ENCODE measurements at regions not wholly inside any gene's neighbourhood (a gene's known extent, or its start where the extent isn't known, plus 50 kb on each side); places are given as distances from the start of the nearest gene placed in this dataset.
A peak's percentile ranks its signal among the peaks of the same experiment; 100 is the strongest.

GRCh38 chrX:9341291-9342201 is 123.3 kb upstream of the TBL1X start:
- Histone ChIP-seq H4K20me1 (ENCODE audit: insufficient read depth, low read length) (no peaks in the 10 kb centered on the region), H3K27ac (ENCODE audit: low read length) (peak overlapping the region; percentile 99), H3K79me2 (ENCODE audit: low read length) (no peaks in the 10 kb centered on the region), H3K27me3 (ENCODE audit: low read depth, low read length) (no peaks in the 10 kb centered on the region), H3K4me1 (ENCODE audit: low read length) (peaks cover 19% of the 10 kb centered on the region), H3K9ac (ENCODE audit: low read length) (peak overlapping the region; percentile 65), H3K36me3 (replicated peaks; ENCODE audit: low read depth, low read length) (peaks cover 6% of the 10 kb centered on the region), H3K4me3 (ENCODE audit: low read length) (peak overlapping the region; percentile 71), H2AFZ (ENCODE audit: low read depth, low read length) (no peak overlapping the region; the same call in 1 of the 2 replicates), H3K9me3 (ENCODE audit: insufficient read depth, low read length) (peaks cover 20% of the 10 kb centered on the region; the same call in 1 of the 2 replicates), H3K4me2 (ENCODE audit: low read length) (peak overlapping the region; percentile 83)
- TF ChIP-seq EZH2phosphoT487 (IDR thresholded peaks at IDR 0.05; ENCODE audit: low read depth), result no peak
- TF ChIP-seq, protein P1, sequence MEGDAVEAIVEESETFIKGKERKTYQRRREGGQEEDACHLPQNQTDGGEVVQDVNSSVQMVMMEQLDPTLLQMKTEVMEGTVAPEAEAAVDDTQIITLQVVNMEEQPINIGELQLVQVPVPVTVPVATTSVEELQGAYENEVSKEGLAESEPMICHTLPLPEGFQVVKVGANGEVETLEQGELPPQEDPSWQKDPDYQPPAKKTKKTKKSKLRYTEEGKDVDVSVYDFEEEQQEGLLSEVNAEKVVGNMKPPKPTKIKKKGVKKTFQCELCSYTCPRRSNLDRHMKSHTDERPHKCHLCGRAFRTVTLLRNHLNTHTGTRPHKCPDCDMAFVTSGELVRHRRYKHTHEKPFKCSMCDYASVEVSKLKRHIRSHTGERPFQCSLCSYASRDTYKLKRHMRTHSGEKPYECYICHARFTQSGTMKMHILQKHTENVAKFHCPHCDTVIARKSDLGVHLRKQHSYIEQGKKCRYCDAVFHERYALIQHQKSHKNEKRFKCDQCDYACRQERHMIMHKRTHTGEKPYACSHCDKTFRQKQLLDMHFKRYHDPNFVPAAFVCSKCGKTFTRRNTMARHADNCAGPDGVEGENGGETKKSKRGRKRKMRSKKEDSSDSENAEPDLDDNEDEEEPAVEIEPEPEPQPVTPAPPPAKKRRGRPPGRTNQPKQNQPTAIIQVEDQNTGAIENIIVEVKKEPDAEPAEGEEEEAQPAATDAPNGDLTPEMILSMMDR (IDR thresholded peaks at IDR 0.05; ENCODE audit: low read depth, low read length), result 0 out of 2 replicates have a peak, but pooled peaks have one; percentile 10

- Histone ChIP-seq H3K27ac (ENCODE audit: low read length) (no peak overlapping the region), H2AFZ (ENCODE audit: low read depth, low read length) (no peak overlapping the region), H4K20me1 (ENCODE audit: insufficient read depth, low read length) (no peaks in the 10 kb centered on the region), H3K79me2 (ENCODE audit: low read length) (no peaks in the 10 kb centered on the region), H3K4me1 (ENCODE audit: low read length) (peaks cover 19% of the 10 kb centered on the region), H3K4me2 (ENCODE audit: low read length) (no peak overlapping the region), H3K36me3 (replicated peaks; ENCODE audit: low read depth, low read length) (peaks cover 6% of the 10 kb centered on the region), H3K27me3 (ENCODE audit: low read depth, low read length) (no peaks in the 10 kb centered on the region), H3K9me3 (ENCODE audit: insufficient read depth, low read length) (peaks cover 20% of the 10 kb centered on the region; the same call in 1 of the 2 replicates), H3K4me3 (ENCODE audit: low read length) (no peak overlapping the region), H3K9ac (ENCODE audit: low read length) (no peak overlapping the region)
- TF ChIP-seq, protein P1 (IDR thresholded peaks at IDR 0.05; ENCODE audit: low read depth, low read length), result no peak
- no peak for TF ChIP-seq EZH2phosphoT487 (IDR thresholded peaks at IDR 0.05; ENCODE audit: low read depth)
Observed at GRCh38 chrX:9342561-9343051, 122.3 kb upstream of the TBL1X start.

DNA sequence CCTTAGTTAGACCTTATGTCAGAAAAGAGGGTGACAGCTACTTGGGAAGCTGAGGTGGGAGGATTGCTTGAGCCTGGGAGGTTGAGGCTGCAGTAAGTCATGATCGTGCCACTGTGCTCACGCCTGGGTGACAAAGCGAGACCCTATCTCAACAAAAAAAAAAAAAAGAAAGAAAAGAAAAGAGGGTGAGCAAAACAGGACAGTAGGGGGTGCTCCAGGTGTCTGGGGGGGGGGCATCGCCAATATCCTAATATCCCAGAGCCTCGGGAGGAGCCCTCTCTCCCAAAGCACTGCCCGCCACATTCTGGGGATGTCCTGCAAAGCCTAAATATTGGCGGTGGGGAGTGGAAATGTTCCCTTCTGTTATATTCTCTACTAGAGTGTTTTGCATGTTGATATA is 120.9 kb upstream of the TBL1X start:
- H3K4me2 ChIP-seq (ENCODE audit: low read length), result no peak overlapping the region
- no peaks in the 10 kb centered on the region for H4K20me1 ChIP-seq (ENCODE audit: insufficient read depth, low read length)

DNA sequence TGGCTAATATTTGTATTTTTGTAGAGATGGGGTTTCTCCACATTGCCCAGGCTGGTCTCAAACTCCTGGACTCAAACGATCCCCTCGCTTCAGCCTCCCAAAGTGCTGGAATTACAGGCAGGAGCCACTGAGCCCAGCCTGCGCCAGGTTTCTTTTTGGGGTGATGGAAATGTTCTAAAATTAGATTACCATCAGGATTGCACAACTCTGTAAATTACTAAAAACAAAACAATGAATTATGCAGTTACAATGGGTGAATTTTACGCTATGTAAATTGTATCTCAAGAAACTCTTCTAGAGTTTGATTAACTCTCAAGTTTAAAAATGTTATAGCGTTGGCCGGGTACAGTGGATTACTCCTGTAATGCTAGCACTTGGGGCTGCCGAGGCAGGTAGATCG is 118.9 kb upstream of the TBL1X start:
- no peak for TF ChIP-seq EZH2phosphoT487 (IDR thresholded peaks at IDR 0.05; ENCODE audit: low read depth)
- TF ChIP-seq, protein P1 (IDR thresholded peaks at IDR 0.05; ENCODE audit: low read depth, low read length), result no peak
- H3K4me2 ChIP-seq (ENCODE audit: low read length), result no peak overlapping the region

More for the DNA sequence above, 120.9 kb upstream of the TBL1X start:
- Histone ChIP-seq H3K79me2 (ENCODE audit: low read length) (no peaks in the 10 kb centered on the region), H3K27me3 (ENCODE audit: low read depth, low read length) (no peaks in the 10 kb centered on the region), H3K36me3 (replicated peaks; ENCODE audit: low read depth, low read length) (peaks cover 6% of the 10 kb centered on the region), H3K9ac (ENCODE audit: low read length) (no peak overlapping the region), H3K9me3 (ENCODE audit: insufficient read depth, low read length) (peaks cover 20% of the 10 kb centered on the region; the same call in 1 of the 2 replicates), H3K4me1 (ENCODE audit: low read length) (peaks cover 19% of the 10 kb centered on the region), H3K4me3 (ENCODE audit: low read length) (no peak overlapping the region), H2AFZ (ENCODE audit: low read depth, low read length) (no peak overlapping the region), H3K27ac (ENCODE audit: low read length) (no peak overlapping the region)
- no peak for TF ChIP-seq EZH2phosphoT487 (IDR thresholded peaks at IDR 0.05; ENCODE audit: low read depth)
- TF ChIP-seq, protein P1 (IDR thresholded peaks at IDR 0.05; ENCODE audit: low read depth, low read length), result no peak

More for the DNA sequence above, 118.9 kb upstream of the TBL1X start:
- H3K36me3 ChIP-seq (replicated peaks; ENCODE audit: low read depth, low read length), result no peaks in the 10 kb centered on the region
- H4K20me1 ChIP-seq (ENCODE audit: insufficient read depth, low read length), result no peaks in the 10 kb centered on the region
- H3K9ac ChIP-seq (ENCODE audit: low read length), result no peak overlapping the region
- H3K9me3 ChIP-seq (ENCODE audit: insufficient read depth, low read length), result peaks cover 8% of the 10 kb centered on the region; the same call in 1 of the 2 replicates
- no peak overlapping the region for H3K27ac ChIP-seq (ENCODE audit: low read length)
- H3K4me3 ChIP-seq (ENCODE audit: low read length), result no peak overlapping the region
- H2AFZ ChIP-seq (ENCODE audit: low read depth, low read length), result no peak overlapping the region
- H3K79me2 ChIP-seq (ENCODE audit: low read length), result no peaks in the 10 kb centered on the region
- no peaks in the 10 kb centered on the region for H3K27me3 ChIP-seq (ENCODE audit: low read depth, low read length)
- H3K4me1 ChIP-seq (ENCODE audit: low read length), result peaks cover 11% of the 10 kb centered on the region
